ENCODE measurements at regions not wholly inside any gene's neighbourhood (a gene's known extent, or its start where the extent isn't known, plus 50 kb on each side); places are given as distances from the start of the nearest gene placed in this dataset.

- intact Hi-C loops (cut with micrococcal nuclease): no loop called here
- no peaks in the 10 kb centered on the region for H3K79me2 ChIP-seq (ENCODE audit: insufficient read depth, low read length)
- H3K4me2 ChIP-seq (ENCODE audit: low read length): no peak overlapping the region
- ChIA-PET CTCF (no interaction called here), RAD21 (ENCODE audit: low non-redundant PET in 1 of 2, low total read pairs in 2 of 2, uncharacterized antibody in 2 of 2, unreplicated experiment in 2 of 2) (no interaction called here), POLR2A (no interaction called here)
- no peak overlapping the region for H3K9ac ChIP-seq (ENCODE audit: low read length)
- H3K27me3 ChIP-seq (ENCODE audit: insufficient read depth, low read length): no peaks in the 10 kb centered on the region
- H3K4me3 ChIP-seq (replicated peaks in 1 of 2; ENCODE audit: low read depth in 1 of 2, low read length in 2 of 2): no peak overlapping the region
- no peak overlapping the region for H2AFZ ChIP-seq (ENCODE audit: low read depth, low read length, poor library complexity, severe bottlenecking)
- no peak overlapping the region for H3K27ac ChIP-seq (ENCODE audit: low read depth, low read length)
- ATAC-seq (no peak), DNase-seq (ENCODE audit: low read depth, low spot score) (no peak)
- H3K4me1 ChIP-seq (ENCODE audit: control insufficient read depth in 1 of 2, insufficient read depth in 2 of 2, low read length in 2 of 2): peaks cover 0 to 8% of the 10 kb centered on the region in 2 experiments; a peak in 1 of 4 replicates
- no peaks in the 10 kb centered on the region for H4K20me1 ChIP-seq (ENCODE audit: insufficient read depth)
- H3K9me2 ChIP-seq (ENCODE audit: insufficient read depth): no peaks in the 10 kb centered on the region
- no peaks in the 10 kb centered on the region for H3K9me3 ChIP-seq (ENCODE audit: control insufficient read depth in 1 of 2, insufficient read depth in 1 of 2, low read depth in 1 of 2, low read length in 2 of 2)
- no peaks in the 10 kb centered on the region for H3K36me3 ChIP-seq (ENCODE audit: control insufficient read depth in 1 of 2, insufficient read depth in 2 of 2, low read length in 2 of 2)
- TF ChIP-seq SIN3A (IDR thresholded peaks at IDR 0.05; ENCODE audit: low read depth): no peak
- TF ChIP-seq CBX3 (IDR thresholded peaks at IDR 0.05; ENCODE audit: low read depth): no peak
- no peak for TF ChIP-seq EZH2 (IDR thresholded peaks at IDR 0.05)
- no peak for TF ChIP-seq REST (IDR thresholded peaks at IDR 0.05; ENCODE audit: low read depth)
- TF ChIP-seq SRF (IDR thresholded peaks at IDR 0.05; ENCODE audit: low read depth): no peak
- TF ChIP-seq TCF7L2 (IDR thresholded peaks at IDR 0.05; ENCODE audit: borderline replicate concordance, extremely low read depth, insufficient read depth, insufficient read length): no peak
- no peak for TF ChIP-seq FOSL1 (IDR thresholded peaks at IDR 0.05; ENCODE audit: low read depth)
- no peak for TF ChIP-seq ELF1 (IDR thresholded peaks at IDR 0.05; ENCODE audit: borderline replicate concordance, low read depth)
- TF ChIP-seq EGR1 (IDR thresholded peaks at IDR 0.05; ENCODE audit: low read depth): no peak
- TF ChIP-seq CTCF (IDR thresholded peaks at IDR 0.05 in 2 of 3, conservative IDR thresholded peaks at IDR 0.05 in 1 of 3; ENCODE audit: borderline replicate concordance in 1 of 3, insufficient read depth in 1 of 3, low read depth in 2 of 3, low read length in 2 of 3): no peak
- no peak for TF ChIP-seq ATF3 (IDR thresholded peaks at IDR 0.05)
- TF ChIP-seq POLR2A (IDR thresholded peaks at IDR 0.05; ENCODE audit: borderline replicate concordance, extremely low read depth, insufficient read depth, insufficient read length): no peak
- TF ChIP-seq EZH2phosphoT487 (IDR thresholded peaks at IDR 0.05; ENCODE audit: borderline replicate concordance): no peak
- no peak for TF ChIP-seq MAX (IDR thresholded peaks at IDR 0.05)
- TF ChIP-seq ZBTB33 (IDR thresholded peaks at IDR 0.05; ENCODE audit: extremely low read depth, insufficient replicate concordance, low read length): no peak
- no peak for TF ChIP-seq ZFX (IDR thresholded peaks at IDR 0.05)
- TF ChIP-seq RAD21 (IDR thresholded peaks at IDR 0.05; ENCODE audit: low read depth): no peak
- no peak for TF ChIP-seq ZNF274 (IDR thresholded peaks at IDR 0.05; ENCODE audit: low read depth, low read length)
- no peak for TF ChIP-seq YY1 (IDR thresholded peaks at IDR 0.05; ENCODE audit: extremely low read depth, insufficient replicate concordance, low read depth, low read length)
- no peak for TF ChIP-seq SP1 (IDR thresholded peaks at IDR 0.05; ENCODE audit: low read depth)
- no TSS peak for BruUV-seq (replicated peaks)
Measured at GRCh38 chr18:8962855-8963635, 139.5 kb upstream of the NDUFV2 start.

All from HCT116 (cell line).